PC-3 (cell line): ENCODE measurements at regions not wholly inside any gene's neighbourhood (a gene's known extent, or its start where the extent isn't known, plus 50 kb on each side); places are given as distances from the start of the nearest gene placed in this dataset.
"Not testable (repeated sequence)": the region's sequence is repeated elsewhere in the genome, so short reads cannot be mapped to it uniquely, and the experiment has no call there.

Experiments used
- EZH2 ChIP-seq: fragments of 300-600 bp; sonication (generic); IDR thresholded peaks from one replicate; pipeline ENCODE4 v1.6.1; 2017; ENCODE audit warnings: antibody characterized with exemption, mild to moderate bottlenecking, low read length; ENCODE audit not compliant: unreplicated experiment
- TF ChIP-seq, protein P1 (sequence below): fragments of 300-600 bp; sonication (generic); conservative IDR thresholded peaks from 2 replicates; pipeline ENCODE4 v1.5.1; 2017; ENCODE audit warnings: antibody characterized with exemption, low read depth, mild to moderate bottlenecking, low read length

DNA sequence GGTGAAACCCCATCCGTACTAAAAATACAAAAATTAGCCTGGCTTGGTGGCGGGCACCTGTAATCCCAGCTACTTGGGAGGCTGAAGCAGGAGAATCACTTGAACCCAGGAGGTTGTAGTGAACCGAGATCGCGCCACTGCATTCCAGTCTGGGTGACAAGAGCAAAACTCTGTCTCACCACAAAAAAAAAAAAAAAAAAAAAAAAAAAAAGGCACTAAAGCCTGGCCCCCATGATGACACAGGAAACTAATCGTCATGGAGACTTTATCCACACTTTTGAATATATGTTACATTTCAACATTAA, 136.2 kb upstream of the KCNJ15 start:
- not testable (repeated sequence) for TF ChIP-seq EZH2
- TF ChIP-seq, protein P1, sequence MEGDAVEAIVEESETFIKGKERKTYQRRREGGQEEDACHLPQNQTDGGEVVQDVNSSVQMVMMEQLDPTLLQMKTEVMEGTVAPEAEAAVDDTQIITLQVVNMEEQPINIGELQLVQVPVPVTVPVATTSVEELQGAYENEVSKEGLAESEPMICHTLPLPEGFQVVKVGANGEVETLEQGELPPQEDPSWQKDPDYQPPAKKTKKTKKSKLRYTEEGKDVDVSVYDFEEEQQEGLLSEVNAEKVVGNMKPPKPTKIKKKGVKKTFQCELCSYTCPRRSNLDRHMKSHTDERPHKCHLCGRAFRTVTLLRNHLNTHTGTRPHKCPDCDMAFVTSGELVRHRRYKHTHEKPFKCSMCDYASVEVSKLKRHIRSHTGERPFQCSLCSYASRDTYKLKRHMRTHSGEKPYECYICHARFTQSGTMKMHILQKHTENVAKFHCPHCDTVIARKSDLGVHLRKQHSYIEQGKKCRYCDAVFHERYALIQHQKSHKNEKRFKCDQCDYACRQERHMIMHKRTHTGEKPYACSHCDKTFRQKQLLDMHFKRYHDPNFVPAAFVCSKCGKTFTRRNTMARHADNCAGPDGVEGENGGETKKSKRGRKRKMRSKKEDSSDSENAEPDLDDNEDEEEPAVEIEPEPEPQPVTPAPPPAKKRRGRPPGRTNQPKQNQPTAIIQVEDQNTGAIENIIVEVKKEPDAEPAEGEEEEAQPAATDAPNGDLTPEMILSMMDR, result not testable (repeated sequence)
